PC-9 (cell line): ENCODE measurements at regions not wholly inside any gene's neighbourhood (a gene's known extent, or its start where the extent isn't known, plus 50 kb on each side); places are given as distances from the start of the nearest gene placed in this dataset.

ENCODE experiments used
- EZH2 ChIP-seq: fragments of 200-600 bp; sonication (generic); IDR thresholded peaks from 2 replicates; pipeline ENCODE4 v1.8.0; 2017; ENCODE audit warnings: antibody characterized with exemption, low read depth
- TF ChIP-seq, protein P1 (sequence below): fragments of 200-600 bp; sonication (generic); conservative IDR thresholded peaks from 2 replicates; pipeline ENCODE4 v1.6.1; 2017; ENCODE audit warnings: mixed run types, antibody characterized with exemption, mild to moderate bottlenecking, moderate library complexity

DNA sequence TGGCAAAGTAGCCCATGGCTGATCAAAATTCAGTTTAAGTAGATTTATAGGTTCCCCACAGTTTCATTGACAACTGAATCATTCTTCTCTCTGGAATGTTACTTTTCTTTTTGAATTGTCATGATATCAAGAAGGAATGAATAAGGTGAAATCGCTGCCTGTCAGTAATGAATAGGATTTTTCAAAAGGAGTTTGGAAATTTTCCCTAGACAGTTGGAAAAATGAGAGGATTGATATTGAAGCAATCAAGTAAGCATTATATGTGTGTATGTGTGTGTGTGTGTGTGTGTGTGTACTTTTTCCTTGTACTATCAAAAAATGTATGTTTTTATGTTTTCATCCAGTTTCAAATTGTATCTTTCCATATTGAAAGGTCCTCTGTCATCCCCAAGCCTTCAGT, 479.5 kb downstream of the MRPL39 start:
- TF ChIP-seq EZH2 = no peak
- TF ChIP-seq, protein P1, sequence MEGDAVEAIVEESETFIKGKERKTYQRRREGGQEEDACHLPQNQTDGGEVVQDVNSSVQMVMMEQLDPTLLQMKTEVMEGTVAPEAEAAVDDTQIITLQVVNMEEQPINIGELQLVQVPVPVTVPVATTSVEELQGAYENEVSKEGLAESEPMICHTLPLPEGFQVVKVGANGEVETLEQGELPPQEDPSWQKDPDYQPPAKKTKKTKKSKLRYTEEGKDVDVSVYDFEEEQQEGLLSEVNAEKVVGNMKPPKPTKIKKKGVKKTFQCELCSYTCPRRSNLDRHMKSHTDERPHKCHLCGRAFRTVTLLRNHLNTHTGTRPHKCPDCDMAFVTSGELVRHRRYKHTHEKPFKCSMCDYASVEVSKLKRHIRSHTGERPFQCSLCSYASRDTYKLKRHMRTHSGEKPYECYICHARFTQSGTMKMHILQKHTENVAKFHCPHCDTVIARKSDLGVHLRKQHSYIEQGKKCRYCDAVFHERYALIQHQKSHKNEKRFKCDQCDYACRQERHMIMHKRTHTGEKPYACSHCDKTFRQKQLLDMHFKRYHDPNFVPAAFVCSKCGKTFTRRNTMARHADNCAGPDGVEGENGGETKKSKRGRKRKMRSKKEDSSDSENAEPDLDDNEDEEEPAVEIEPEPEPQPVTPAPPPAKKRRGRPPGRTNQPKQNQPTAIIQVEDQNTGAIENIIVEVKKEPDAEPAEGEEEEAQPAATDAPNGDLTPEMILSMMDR = no peak
